Neural progenitor cell (in vitro differentiated cells): ENCODE measurements at regions not wholly inside any gene's neighbourhood (a gene's known extent, or its start where the extent isn't known, plus 50 kb on each side); places are given as distances from the start of the nearest gene placed in this dataset.

Experiments used
- DNase-seq: peaks from one replicate; pipeline ENCODE4 v3.0.0-alpha.2; 2016; ENCODE audit warnings: low spot score
- H2AFZ ChIP-seq: fragments of 200-600 bp; sonication (generic); replicated peaks from 2 replicates; pipeline ENCODE4 v1.6.1; 2016; ENCODE audit warnings: antibody characterized with exemption
- H3F3A ChIP-seq: fragments of 200-600 bp; sonication (generic); 2 replicates; pipeline ENCODE4 v1.6.1; 2016; ENCODE audit warnings: antibody characterized with exemption, low read depth
- H3K27ac ChIP-seq: fragments of 200-600 bp; sonication (generic); 2 replicates; pipeline ENCODE4 v1.5.1; 2016; ENCODE audit warnings: mild to moderate bottlenecking
- H3K27me3 ChIP-seq: fragments of 200-600 bp; sonication (generic); 2 replicates; pipeline ENCODE4 v1.6.1; 2016; ENCODE audit warnings: mild to moderate bottlenecking, moderate library complexity
- H3K36me3 ChIP-seq: fragments of 200-600 bp; sonication (generic); 2 replicates; pipeline ENCODE4 v1.5.1; 2016
- H3K4me1 ChIP-seq: fragments of 200-600 bp; sonication (generic); 2 replicates; pipeline ENCODE4 v1.6.1; 2016; ENCODE audit warnings: mixed run types
- H3K4me2 ChIP-seq: fragments of 200-600 bp; sonication (generic); 2 replicates; pipeline ENCODE4 v1.6.1; 2016
- H3K4me3 ChIP-seq: fragments of 200-600 bp; sonication (generic); 2 replicates; pipeline ENCODE4 v1.5.1; 2016
- H3K79me2 ChIP-seq: fragments of 200-600 bp; sonication (generic); 2 replicates; pipeline ENCODE4 v1.6.1; 2016; ENCODE audit warnings: low read depth
- H3K9ac ChIP-seq: fragments of 200-600 bp; sonication (generic); 2 replicates; pipeline ENCODE4 v1.6.1; 2016
- H3K9me3 ChIP-seq: fragments of 200-600 bp; sonication (generic); 2 replicates; pipeline ENCODE4 v1.5.1; 2016; ENCODE audit warnings: low read depth
- H4K20me1 ChIP-seq: fragments of 200-600 bp; sonication (generic); 2 replicates; pipeline ENCODE4 v1.6.1; 2016; ENCODE audit warnings: low read depth
- H3K27ac Mint-ChIP-seq: 3 replicates; pipeline ENCODE4 v1.8.0; 2021; ENCODE audit warnings: mixed read lengths
- H3K27me3 Mint-ChIP-seq: 2 replicates; pipeline ENCODE4 v1.8.0; 2022; ENCODE audit warnings: low read depth, mild to moderate bottlenecking, inconsistent platforms, moderate library complexity, mixed read lengths; ENCODE audit not compliant: insufficient read depth
- H3K36me3 Mint-ChIP-seq: 3 replicates; pipeline ENCODE4 v1.8.0; 2021; ENCODE audit warnings: mixed read lengths
- H3K4me1 Mint-ChIP-seq: 3 replicates; pipeline ENCODE4 v1.8.0; 2021; ENCODE audit warnings: mixed read lengths
- H3K4me3 Mint-ChIP-seq: 3 replicates; pipeline ENCODE4 v1.8.0; 2021; ENCODE audit warnings: mild to moderate bottlenecking, moderate library complexity, mixed read lengths
- H3K9me3 Mint-ChIP-seq: 3 replicates; pipeline ENCODE4 v1.8.0; 2020; ENCODE audit warnings: mixed read lengths
- EZH2 ChIP-seq: fragments of 200-600 bp; sonication (generic); IDR thresholded peaks from 2 replicates; pipeline ENCODE4 v1.6.1; 2017; ENCODE audit warnings: antibody characterized with exemption, mild to moderate bottlenecking, moderate library complexity
- EZH2phosphoT487 ChIP-seq: fragments of 200-600 bp; sonication (generic); IDR thresholded peaks from 2 replicates; pipeline ENCODE4 v1.6.1; 2017; ENCODE audit warnings: antibody characterized with exemption
- TF ChIP-seq, protein P1 (sequence below): fragments of 200-600 bp; sonication (generic); IDR thresholded peaks from 2 replicates; pipeline ENCODE4 v1.5.1; 2017; ENCODE audit warnings: antibody characterized with exemption, mild to moderate bottlenecking

DNA sequence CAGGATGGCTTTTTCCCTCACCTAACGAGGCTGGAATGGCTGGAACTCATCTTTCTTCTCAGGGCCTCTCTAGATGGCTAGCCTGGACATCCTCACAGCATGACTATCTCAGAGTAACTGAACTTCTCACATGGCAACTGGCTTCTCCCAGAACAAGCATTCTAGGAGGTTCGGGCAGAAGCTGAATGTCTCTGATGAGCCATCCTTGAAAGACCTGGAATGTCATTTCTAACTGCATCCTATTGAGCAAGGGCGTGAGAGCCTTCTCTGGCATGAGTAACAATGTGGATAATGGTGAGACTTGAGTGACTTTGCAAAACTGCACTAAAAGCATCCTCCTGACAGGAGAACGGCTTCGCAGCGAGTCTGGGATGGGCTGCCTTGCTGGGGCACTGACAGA is 487.7 kb downstream of the MAT2B start:
- Mint-ChIP-seq H3K4me1 (peaks cover 7% of the 10 kb centered on the region), H3K27ac (no peak overlapping the region), H3K27me3 (peaks cover 2% of the 10 kb centered on the region), H3K36me3 (no peaks in the 10 kb centered on the region), H3K4me3 (no peak overlapping the region), H3K9me3 (peaks cover 2% of the 10 kb centered on the region)
- Histone ChIP-seq H3K4me1 (no peaks in the 10 kb centered on the region), H3F3A (no peaks in the 10 kb centered on the region), H2AFZ (no peak overlapping the region), H3K9me3 (no peaks in the 10 kb centered on the region), H3K27me3 (no peaks in the 10 kb centered on the region), H3K9ac (no peak overlapping the region), H3K79me2 (no peaks in the 10 kb centered on the region), H3K36me3 (no peaks in the 10 kb centered on the region), H3K27ac (no peak overlapping the region), H3K4me2 (no peak overlapping the region), H3K4me3 (no peak overlapping the region), H4K20me1 (no peaks in the 10 kb centered on the region)
- DNase-seq: no peak
- TF ChIP-seq, protein P1, sequence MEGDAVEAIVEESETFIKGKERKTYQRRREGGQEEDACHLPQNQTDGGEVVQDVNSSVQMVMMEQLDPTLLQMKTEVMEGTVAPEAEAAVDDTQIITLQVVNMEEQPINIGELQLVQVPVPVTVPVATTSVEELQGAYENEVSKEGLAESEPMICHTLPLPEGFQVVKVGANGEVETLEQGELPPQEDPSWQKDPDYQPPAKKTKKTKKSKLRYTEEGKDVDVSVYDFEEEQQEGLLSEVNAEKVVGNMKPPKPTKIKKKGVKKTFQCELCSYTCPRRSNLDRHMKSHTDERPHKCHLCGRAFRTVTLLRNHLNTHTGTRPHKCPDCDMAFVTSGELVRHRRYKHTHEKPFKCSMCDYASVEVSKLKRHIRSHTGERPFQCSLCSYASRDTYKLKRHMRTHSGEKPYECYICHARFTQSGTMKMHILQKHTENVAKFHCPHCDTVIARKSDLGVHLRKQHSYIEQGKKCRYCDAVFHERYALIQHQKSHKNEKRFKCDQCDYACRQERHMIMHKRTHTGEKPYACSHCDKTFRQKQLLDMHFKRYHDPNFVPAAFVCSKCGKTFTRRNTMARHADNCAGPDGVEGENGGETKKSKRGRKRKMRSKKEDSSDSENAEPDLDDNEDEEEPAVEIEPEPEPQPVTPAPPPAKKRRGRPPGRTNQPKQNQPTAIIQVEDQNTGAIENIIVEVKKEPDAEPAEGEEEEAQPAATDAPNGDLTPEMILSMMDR: no peak
- no peak for TF ChIP-seq EZH2
- TF ChIP-seq EZH2phosphoT487: no peak

DNA sequence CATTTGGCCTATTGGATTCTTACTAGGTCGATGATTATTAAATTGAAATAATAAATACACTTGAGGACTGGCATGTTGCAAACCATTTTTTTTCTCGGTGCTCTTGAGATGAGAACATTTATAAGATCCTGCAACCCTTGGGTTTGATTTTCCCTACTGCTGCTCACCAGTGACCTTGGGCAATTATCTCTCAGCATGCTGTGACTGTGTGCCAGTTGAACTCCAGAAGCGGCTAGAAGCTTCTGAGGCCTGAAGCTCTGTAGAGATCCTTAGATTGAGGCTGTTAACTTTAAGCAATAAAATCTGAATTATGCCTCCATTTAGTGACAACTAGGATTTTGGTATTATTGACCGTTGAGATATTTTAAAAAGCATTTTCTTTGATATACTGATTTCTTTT is 489.8 kb downstream of the MAT2B start:
- no peak for DNase-seq
- Histone ChIP-seq H3K79me2 (no peaks in the 10 kb centered on the region), H3K27me3 (no peaks in the 10 kb centered on the region), H4K20me1 (no peaks in the 10 kb centered on the region), H3F3A (no peaks in the 10 kb centered on the region), H3K4me1 (no peaks in the 10 kb centered on the region), H3K9me3 (no peaks in the 10 kb centered on the region), H3K27ac (no peak overlapping the region), H3K36me3 (no peaks in the 10 kb centered on the region), H3K4me3 (no peak overlapping the region), H3K9ac (no peak overlapping the region), H2AFZ (no peak overlapping the region), H3K4me2 (no peak overlapping the region)
- Mint-ChIP-seq H3K36me3 (no peaks in the 10 kb centered on the region), H3K4me3 (no peak overlapping the region), H3K4me1 (peaks cover 7% of the 10 kb centered on the region), H3K27ac (no peak overlapping the region), H3K27me3 (peaks cover 2% of the 10 kb centered on the region), H3K9me3 (peaks cover 2% of the 10 kb centered on the region)
- TF ChIP-seq, protein P1: no peak
- TF ChIP-seq EZH2 (no peak), EZH2phosphoT487 (no peak)

DNA sequence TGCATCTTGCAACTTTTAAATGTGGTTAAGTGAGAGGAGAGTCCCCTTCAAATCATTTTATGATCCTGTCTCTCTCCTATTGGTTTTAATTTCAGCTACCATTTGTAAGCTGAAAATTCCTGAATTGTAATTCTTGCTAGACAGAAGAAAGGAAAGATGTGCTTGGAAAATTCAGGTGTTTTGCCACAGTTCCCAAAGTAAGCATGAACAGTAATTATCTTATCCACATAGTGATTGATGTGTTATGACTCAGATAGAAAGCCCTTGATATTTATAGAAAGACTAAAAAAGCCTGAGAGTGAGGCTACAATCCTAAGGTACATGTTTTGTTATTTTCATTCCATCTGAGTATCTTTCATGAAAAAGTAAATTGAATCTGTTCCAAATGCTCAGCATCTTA is 492.5 kb downstream of the MAT2B start:
- Histone ChIP-seq H3K4me3 (no peak overlapping the region), H3K9me3 (no peaks in the 10 kb centered on the region), H3K27me3 (no peaks in the 10 kb centered on the region), H3K36me3 (no peaks in the 10 kb centered on the region), H3K9ac (no peak overlapping the region), H3K4me1 (no peaks in the 10 kb centered on the region), H3F3A (no peaks in the 10 kb centered on the region), H3K4me2 (no peak overlapping the region), H3K79me2 (no peaks in the 10 kb centered on the region), H3K27ac (no peak overlapping the region), H4K20me1 (no peaks in the 10 kb centered on the region), H2AFZ (no peak overlapping the region)
- peaks cover 18% of the 10 kb centered on the region for H3K4me1 Mint-ChIP-seq
- H3K36me3 Mint-ChIP-seq: no peaks in the 10 kb centered on the region
- no peaks in the 10 kb centered on the region for H3K27me3 Mint-ChIP-seq
- no peak for TF ChIP-seq EZH2phosphoT487
- TF ChIP-seq, protein P1: no peak
- no peak for TF ChIP-seq EZH2
- no peak overlapping the region for H3K4me3 Mint-ChIP-seq
- DNase-seq: no peak
- no peak overlapping the region for H3K27ac Mint-ChIP-seq
- H3K9me3 Mint-ChIP-seq: peaks cover 2% of the 10 kb centered on the region

DNA sequence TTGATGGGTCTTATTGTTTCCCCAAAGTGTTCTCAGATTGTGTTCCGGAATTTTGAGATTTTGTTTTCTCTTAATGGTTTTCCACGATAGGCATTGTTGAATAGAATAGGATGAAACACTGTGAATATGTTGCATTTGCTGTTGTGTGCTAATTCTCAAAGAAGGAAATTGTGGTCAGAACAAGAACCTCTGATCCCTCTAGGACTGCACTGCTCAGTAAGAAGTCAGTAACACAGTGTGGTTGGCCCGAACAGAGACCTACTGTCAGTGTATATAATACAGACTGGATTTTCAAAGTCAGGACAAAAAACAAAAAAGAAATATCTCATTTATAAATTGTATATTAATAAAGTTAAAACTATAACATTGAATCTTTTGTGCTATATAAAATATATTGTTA is 494.8 kb downstream of the MAT2B start:
- no peak overlapping the region for H3K27ac Mint-ChIP-seq
- Histone ChIP-seq H3K9ac (no peak overlapping the region), H3F3A (no peaks in the 10 kb centered on the region), H3K27ac (no peak overlapping the region), H3K4me2 (no peak overlapping the region), H3K27me3 (no peaks in the 10 kb centered on the region), H4K20me1 (no peaks in the 10 kb centered on the region), H3K36me3 (no peaks in the 10 kb centered on the region), H2AFZ (no peak overlapping the region), H3K79me2 (no peaks in the 10 kb centered on the region), H3K9me3 (no peaks in the 10 kb centered on the region), H3K4me3 (no peak overlapping the region), H3K4me1 (no peaks in the 10 kb centered on the region)
- no peak for DNase-seq
- no peaks in the 10 kb centered on the region for H3K27me3 Mint-ChIP-seq
- H3K9me3 Mint-ChIP-seq: peaks cover 2% of the 10 kb centered on the region
- H3K4me3 Mint-ChIP-seq: no peak overlapping the region
- TF ChIP-seq EZH2phosphoT487: no peak
- TF ChIP-seq EZH2: no peak
- TF ChIP-seq, protein P1: no peak
- H3K36me3 Mint-ChIP-seq: no peaks in the 10 kb centered on the region
- peaks cover 16% of the 10 kb centered on the region for H3K4me1 Mint-ChIP-seq
